ENCODE measurements at regions not wholly inside any gene's neighbourhood (a gene's known extent, or its start where the extent isn't known, plus 50 kb on each side); places are given as distances from the start of the nearest gene placed in this dataset.

DNA sequence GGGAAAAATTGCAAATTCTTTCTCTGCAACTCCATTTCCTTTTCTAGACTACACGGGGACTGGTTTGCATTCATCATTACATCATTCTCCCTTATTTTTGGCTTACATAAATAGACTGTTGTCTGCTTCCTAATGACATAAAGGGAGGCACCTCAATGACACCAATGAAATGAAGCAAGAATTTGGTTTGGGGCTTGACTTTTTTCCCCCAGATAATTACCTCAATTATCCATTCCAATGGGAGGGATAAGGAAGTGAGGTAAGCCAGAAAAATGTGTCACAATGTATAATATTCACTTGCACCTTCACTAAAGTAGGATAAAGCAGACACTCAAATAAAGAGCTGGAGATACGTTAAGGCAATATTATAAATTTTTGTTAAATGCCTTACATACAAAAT lies 240.6 kb upstream of the GRIP1 start:
- H3K9me3 ChIP-seq: no peaks in the 10 kb centered on the region
- intact Hi-C loops (cut with DNase I): no loop called here
- no peak overlapping the region for H3K4me3 ChIP-seq
- TF ChIP-seq POLR2A (IDR thresholded peaks at IDR 0.05) (no peak), POLR2AphosphoS5 (IDR thresholded peaks at IDR 0.05; ENCODE audit: insufficient read depth in 1 of 2, low read depth in 1 of 2) (no peak)
- TF ChIP-seq, protein P1, sequence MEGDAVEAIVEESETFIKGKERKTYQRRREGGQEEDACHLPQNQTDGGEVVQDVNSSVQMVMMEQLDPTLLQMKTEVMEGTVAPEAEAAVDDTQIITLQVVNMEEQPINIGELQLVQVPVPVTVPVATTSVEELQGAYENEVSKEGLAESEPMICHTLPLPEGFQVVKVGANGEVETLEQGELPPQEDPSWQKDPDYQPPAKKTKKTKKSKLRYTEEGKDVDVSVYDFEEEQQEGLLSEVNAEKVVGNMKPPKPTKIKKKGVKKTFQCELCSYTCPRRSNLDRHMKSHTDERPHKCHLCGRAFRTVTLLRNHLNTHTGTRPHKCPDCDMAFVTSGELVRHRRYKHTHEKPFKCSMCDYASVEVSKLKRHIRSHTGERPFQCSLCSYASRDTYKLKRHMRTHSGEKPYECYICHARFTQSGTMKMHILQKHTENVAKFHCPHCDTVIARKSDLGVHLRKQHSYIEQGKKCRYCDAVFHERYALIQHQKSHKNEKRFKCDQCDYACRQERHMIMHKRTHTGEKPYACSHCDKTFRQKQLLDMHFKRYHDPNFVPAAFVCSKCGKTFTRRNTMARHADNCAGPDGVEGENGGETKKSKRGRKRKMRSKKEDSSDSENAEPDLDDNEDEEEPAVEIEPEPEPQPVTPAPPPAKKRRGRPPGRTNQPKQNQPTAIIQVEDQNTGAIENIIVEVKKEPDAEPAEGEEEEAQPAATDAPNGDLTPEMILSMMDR (IDR thresholded peaks at IDR 0.05): no peak
- no peak for DNase-seq (ENCODE audit: extremely low spot score in 2 of 2)
- H3K27me3 ChIP-seq: no peaks in the 10 kb centered on the region
- H3K4me1 ChIP-seq: no peaks in the 10 kb centered on the region
- H3K27ac ChIP-seq: no peak overlapping the region
- no peaks in the 10 kb centered on the region for H3K36me3 ChIP-seq

DNA sequence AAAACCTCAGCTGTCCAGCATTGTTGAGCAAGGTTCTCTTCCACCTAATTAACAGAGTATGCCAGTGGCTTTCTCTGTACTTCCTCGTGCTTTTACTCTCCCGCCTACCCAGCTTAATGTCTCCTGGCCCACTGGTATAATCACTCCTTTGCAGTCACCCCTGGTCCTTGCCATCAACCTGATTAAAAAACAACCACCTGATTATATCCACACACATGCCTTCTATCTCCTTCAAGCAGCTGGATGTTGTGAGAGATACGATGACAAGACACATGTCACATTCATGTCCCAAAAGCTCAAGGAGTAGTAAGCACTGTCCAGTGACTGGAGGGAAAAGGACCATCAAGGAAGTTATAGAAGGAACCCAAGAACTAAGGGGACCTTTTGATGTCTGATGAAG lies 241.3 kb upstream of the GRIP1 start:
- intact Hi-C loops (cut with DNase I): no loop called here
- no peak for DNase-seq (ENCODE audit: extremely low spot score in 2 of 2)

DNA sequence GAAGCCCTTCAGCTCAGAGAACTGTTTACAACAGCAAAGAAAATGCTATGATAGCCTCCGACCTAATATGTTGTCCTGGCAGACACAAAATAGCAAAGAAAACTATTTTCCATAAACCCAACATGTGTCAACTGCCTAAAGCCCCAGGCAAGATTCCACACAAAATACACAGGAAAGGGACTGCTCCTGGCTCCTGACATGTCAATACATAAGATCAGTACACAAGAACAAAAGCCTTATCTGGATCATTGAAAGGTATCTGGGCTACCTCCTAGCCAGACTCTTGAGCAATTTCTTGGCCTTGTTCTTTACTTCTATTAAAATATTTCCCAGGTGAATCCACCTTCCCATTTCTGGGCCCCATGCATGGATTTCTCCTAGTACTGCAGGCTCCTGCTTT lies 242.3 kb upstream of the GRIP1 start:
- intact Hi-C loops (cut with DNase I): no loop called here
- Histone ChIP-seq H3K4me3 (no peak overlapping the region), H3K9me3 (no peaks in the 10 kb centered on the region), H3K36me3 (no peaks in the 10 kb centered on the region), H3K27ac (no peak overlapping the region), H3K4me1 (no peaks in the 10 kb centered on the region), H3K27me3 (no peaks in the 10 kb centered on the region)
- DNase-seq (ENCODE audit: extremely low spot score in 2 of 2): no peak
- TF ChIP-seq POLR2A (IDR thresholded peaks at IDR 0.05) (no peak), POLR2AphosphoS5 (IDR thresholded peaks at IDR 0.05; ENCODE audit: insufficient read depth in 1 of 2, low read depth in 1 of 2) (no peak)
- TF ChIP-seq, protein P1 (IDR thresholded peaks at IDR 0.05): no peak

More for the DNA sequence above, 241.3 kb upstream of the GRIP1 start:
- H3K27ac ChIP-seq: no peak overlapping the region
- no peak overlapping the region for H3K4me3 ChIP-seq
- H3K9me3 ChIP-seq: no peaks in the 10 kb centered on the region
- no peaks in the 10 kb centered on the region for H3K36me3 ChIP-seq
- no peak for TF ChIP-seq POLR2AphosphoS5 (IDR thresholded peaks at IDR 0.05; ENCODE audit: insufficient read depth in 1 of 2, low read depth in 1 of 2)
- TF ChIP-seq, protein P1 (IDR thresholded peaks at IDR 0.05): no peak
- TF ChIP-seq POLR2A (IDR thresholded peaks at IDR 0.05): no peak
- no peaks in the 10 kb centered on the region for H3K27me3 ChIP-seq
- no peaks in the 10 kb centered on the region for H3K4me1 ChIP-seq

DNA sequence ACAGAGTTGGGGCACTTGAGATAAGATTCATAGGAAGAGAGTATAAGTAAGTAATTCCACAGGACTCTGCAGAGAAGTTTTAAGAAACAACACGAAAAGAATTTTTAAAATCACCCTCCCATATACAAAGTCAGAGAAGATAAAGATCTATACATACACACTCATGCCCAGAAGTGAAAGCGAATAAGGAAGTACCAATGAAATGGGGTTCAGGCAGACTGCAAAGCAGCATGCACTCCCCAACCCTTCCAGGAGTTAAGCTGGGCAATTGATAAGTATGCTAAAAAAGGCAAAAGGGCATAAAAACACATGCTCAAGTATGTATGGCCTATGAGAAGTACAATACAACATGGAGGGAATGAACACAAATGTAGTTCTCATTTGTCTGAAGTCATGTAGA lies 246.2 kb upstream of the GRIP1 start:
- TF ChIP-seq, protein P1 (IDR thresholded peaks at IDR 0.05): no peak
- no peak for TF ChIP-seq POLR2AphosphoS5 (IDR thresholded peaks at IDR 0.05; ENCODE audit: insufficient read depth in 1 of 2, low read depth in 1 of 2)
- TF ChIP-seq POLR2A (IDR thresholded peaks at IDR 0.05): no peak
- H3K9me3 ChIP-seq: no peaks in the 10 kb centered on the region
- no peak overlapping the region for H3K4me3 ChIP-seq
- H3K27me3 ChIP-seq: no peaks in the 10 kb centered on the region
- H3K4me1 ChIP-seq: no peaks in the 10 kb centered on the region
- intact Hi-C loops (cut with DNase I): no loop called here
- no peak for DNase-seq (ENCODE audit: extremely low spot score in 2 of 2)
- no peaks in the 10 kb centered on the region for H3K36me3 ChIP-seq
- no peak overlapping the region for H3K27ac ChIP-seq

DNA sequence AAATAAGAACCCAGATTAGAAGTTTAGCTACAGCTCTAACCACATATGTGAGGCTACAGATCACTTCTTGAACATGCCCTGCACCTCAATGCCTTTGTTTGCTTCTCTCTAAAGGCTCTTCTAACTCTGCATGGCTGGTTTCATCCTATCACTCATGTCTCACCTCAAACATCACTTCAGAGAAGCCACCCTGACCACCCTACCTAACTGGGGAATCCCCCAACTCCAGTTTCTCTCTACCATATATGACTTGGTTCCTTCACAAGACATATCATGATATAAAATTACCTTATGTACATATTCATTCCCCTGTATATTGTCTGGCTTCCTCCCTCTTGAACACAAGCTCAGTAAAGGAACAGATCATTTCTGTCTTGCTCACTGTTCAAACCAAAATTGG lies 250.2 kb upstream of the GRIP1 start:
- H3K27ac ChIP-seq: no peak overlapping the region
- no peaks in the 10 kb centered on the region for H3K4me1 ChIP-seq
- H3K27me3 ChIP-seq: no peaks in the 10 kb centered on the region
- no peaks in the 10 kb centered on the region for H3K9me3 ChIP-seq
- TF ChIP-seq, protein P1 (IDR thresholded peaks at IDR 0.05): no peak
- no peak for TF ChIP-seq POLR2AphosphoS5 (IDR thresholded peaks at IDR 0.05; ENCODE audit: insufficient read depth in 1 of 2, low read depth in 1 of 2)
- H3K36me3 ChIP-seq: no peaks in the 10 kb centered on the region
- intact Hi-C loops (cut with DNase I): no loop called here
- DNase-seq (ENCODE audit: extremely low spot score in 2 of 2): no peak
- H3K4me3 ChIP-seq: no peak overlapping the region

Data from vagina (tissue), 2 donors.